H9 (cell line): ENCODE measurements at regions not wholly inside any gene's neighbourhood (a gene's known extent, or its start where the extent isn't known, plus 50 kb on each side); places are given as distances from the start of the nearest gene placed in this dataset.
"Not testable (repeated sequence)": the region's sequence is repeated elsewhere in the genome, so short reads cannot be mapped to it uniquely, and the experiment has no call there.

ENCODE experiments used
- DNase-seq: peaks from one replicate; pipeline ENCODE4 v3.0.0-alpha.2; 2017
- H2AFZ ChIP-seq: one replicate; pipeline ENCODE4 v1.6.1; 2013; ENCODE audit warnings: mild to moderate bottlenecking, low read length, control low read depth, moderate library complexity
- H2AK5ac ChIP-seq: 2 replicates; pipeline ENCODE4 v1.6.1; 2013; ENCODE audit warnings: low read length, control low read depth, mixed read lengths; ENCODE audit not compliant: insufficient read length
- H2BK120ac ChIP-seq: one replicate; pipeline ENCODE4 v1.6.1; 2013; ENCODE audit warnings: low read depth, mild to moderate bottlenecking, low read length, control low read depth, inconsistent platforms; ENCODE audit not compliant: poor library complexity, severe bottlenecking
- H2BK12ac ChIP-seq: 2 replicates; pipeline ENCODE4 v1.6.1; 2013; ENCODE audit warnings: low read length, control low read depth, mixed read lengths, low read depth; ENCODE audit not compliant: insufficient read length
- H2BK15ac ChIP-seq: 2 replicates; pipeline ENCODE4 v1.6.1; 2013; ENCODE audit warnings: low read depth, low read length, control low read depth
- H2BK20ac ChIP-seq: one replicate; pipeline ENCODE4 v1.6.1; 2013; ENCODE audit warnings: low read depth, mild to moderate bottlenecking, low read length, control low read depth, inconsistent platforms; ENCODE audit not compliant: poor library complexity, severe bottlenecking
- H2BK5ac ChIP-seq: 2 replicates; pipeline ENCODE4 v1.6.1; 2013; ENCODE audit warnings: low read length, control low read depth, mixed read lengths; ENCODE audit not compliant: insufficient read length
- H3K14ac ChIP-seq: 2 replicates; pipeline ENCODE4 v1.6.1; 2013; ENCODE audit warnings: low read length, control low read depth; ENCODE audit not compliant: insufficient read depth
- H3K18ac ChIP-seq: 2 replicates; pipeline ENCODE4 v1.6.1; 2013; ENCODE audit warnings: low read depth, mild to moderate bottlenecking, mixed read lengths, low read length, control low read depth; ENCODE audit not compliant: insufficient read length
- H3K23ac ChIP-seq: 2 replicates; pipeline ENCODE4 v1.6.1; 2013; ENCODE audit warnings: low read length, control low read depth, mixed read lengths, low read depth; ENCODE audit not compliant: insufficient read length
- H3K23me2 ChIP-seq: 2 replicates; pipeline ENCODE4 v1.6.1; 2013; ENCODE audit warnings: low read depth, mild to moderate bottlenecking, mixed read lengths, low read length, control low read depth; ENCODE audit not compliant: insufficient read length, poor library complexity, severe bottlenecking
- H3K27ac ChIP-seq: 2 replicates; pipeline ENCODE4 v1.5.1; 2013; ENCODE audit warnings: low read length, control low read depth, mixed read lengths, low read depth; ENCODE audit not compliant: insufficient read length
- H3K27me3 ChIP-seq: 2 replicates; pipeline ENCODE4 v1.6.1; 2013; ENCODE audit warnings: low read length, control low read depth, inconsistent platforms; ENCODE audit not compliant: insufficient read depth
- H3K4ac ChIP-seq: 2 replicates; pipeline ENCODE4 v1.6.1; 2013; ENCODE audit warnings: low read depth, mild to moderate bottlenecking, control low read depth, inconsistent platforms, low read length, moderate library complexity
- H3K4me1 ChIP-seq: 2 replicates; pipeline ENCODE4 v1.6.1; 2013; ENCODE audit warnings: low read length, control low read depth, inconsistent platforms; ENCODE audit not compliant: insufficient read depth
- H3K4me2 ChIP-seq: 2 replicates; pipeline ENCODE4 v1.6.1; 2013; ENCODE audit warnings: low read length, control low read depth, mixed read lengths; ENCODE audit not compliant: insufficient read length, insufficient read depth
- H3K56ac ChIP-seq: 2 replicates; pipeline ENCODE4 v1.6.1; 2013; ENCODE audit warnings: low read depth, mild to moderate bottlenecking, mixed read lengths, low read length, control low read depth; ENCODE audit not compliant: insufficient read length
- H3K79me1 ChIP-seq: 2 replicates; pipeline ENCODE4 v1.6.1; 2013; ENCODE audit warnings: low read depth, mild to moderate bottlenecking, moderate library complexity, low read length, control low read depth, inconsistent platforms; ENCODE audit not compliant: insufficient read depth, poor library complexity, severe bottlenecking
- H3K79me2 ChIP-seq: 2 replicates; pipeline ENCODE4 v1.6.1; 2013; ENCODE audit warnings: low read length, control low read depth, inconsistent platforms; ENCODE audit not compliant: insufficient read depth
- H3K9ac ChIP-seq: 2 replicates; pipeline ENCODE4 v1.6.1; 2013; ENCODE audit warnings: low read length, control low read depth, mixed read lengths; ENCODE audit not compliant: insufficient read length; ENCODE audit errors: extremely low read depth
- H3K9me3 ChIP-seq: one replicate; pipeline ENCODE4 v1.6.1; 2013; ENCODE audit warnings: low read depth, low read length, inconsistent platforms; ENCODE audit not compliant: control insufficient read depth
- H3T11ph ChIP-seq: one replicate; pipeline ENCODE4 v1.6.1; 2013; ENCODE audit warnings: mild to moderate bottlenecking, low read length, control low read depth, inconsistent platforms
- H4K20me1 ChIP-seq: one replicate; pipeline ENCODE4 v1.6.1; 2013; ENCODE audit not compliant: control insufficient read depth, insufficient read length, insufficient read depth
- H4K5ac ChIP-seq: 2 replicates; pipeline ENCODE4 v1.6.1; 2013; ENCODE audit warnings: low read depth, mild to moderate bottlenecking, mixed read lengths, low read length, control low read depth; ENCODE audit not compliant: insufficient read length
- H4K8ac ChIP-seq: replicated peaks from 2 replicates; pipeline ENCODE4 v1.6.1; 2013; ENCODE audit warnings: low read length, control low read depth, mixed read lengths, low read depth; ENCODE audit not compliant: insufficient read length
- H4K91ac ChIP-seq: 2 replicates; pipeline ENCODE4 v1.6.1; 2013; ENCODE audit warnings: low read depth, mild to moderate bottlenecking, moderate library complexity, mixed read lengths, low read length, control low read depth; ENCODE audit not compliant: insufficient read length
- H3K27ac Mint-ChIP-seq, 3 experiments: 2 replicates in 2 of 3; 3 replicates in 1 of 3; pipeline ENCODE4 v1.8.0; 2020 to 2021; ENCODE audit warnings: mixed read lengths in 3 of 3, mild to moderate bottlenecking in 1 of 3, moderate library complexity in 1 of 3
- H3K27me3 Mint-ChIP-seq: 2 replicates; pipeline ENCODE4 v1.8.0; 2021; ENCODE audit warnings: low read depth, mild to moderate bottlenecking, moderate library complexity, mixed read lengths
- H3K36me3 Mint-ChIP-seq, 3 experiments: 2 replicates in 2 of 3; 3 replicates in 1 of 3; pipeline ENCODE4 v1.8.0; 2020 to 2021; ENCODE audit warnings: low read depth in 3 of 3, mixed read lengths in 3 of 3; ENCODE audit not compliant: insufficient read depth in 1 of 3
- H3K4me1 Mint-ChIP-seq, 2 experiments: 2 replicates each; pipeline ENCODE4 v1.8.0; 2020; ENCODE audit warnings: mixed read lengths in 2 of 2
- H3K4me3 Mint-ChIP-seq, 2 experiments: 2 replicates in 1 of 2; 3 replicates in 1 of 2; pipeline ENCODE4 v1.8.0; 2020 to 2021; ENCODE audit warnings: mild to moderate bottlenecking in 2 of 2, mixed read lengths in 2 of 2, moderate library complexity in 1 of 2
- H3K9me3 Mint-ChIP-seq, 2 experiments: 2 replicates in 1 of 2; 3 replicates in 1 of 2; pipeline ENCODE4 v1.8.0; 2020; ENCODE audit warnings: mild to moderate bottlenecking in 2 of 2, mixed read lengths in 2 of 2, moderate library complexity in 1 of 2
- CTCF ChIP-seq: fragments of 200-600 bp; sonication (generic); conservative IDR thresholded peaks from 3 replicates; pipeline ENCODE4 v1.8.0; 2021; ENCODE audit warnings: antibody characterized with exemption, mild to moderate bottlenecking
- WGBS: extraction: QIAGEN DNeasy Blood & Tissue Kit; methylation state at CpG from one replicate; pipeline ENCODE4 v1.1.7; 2013; ENCODE audit warnings: missing lambda C conversion rate, low lambda C conversion rate, mixed read lengths; ENCODE audit not compliant: insufficient read length; ENCODE audit errors: extremely low coverage; 5-methylcytosine and 5-hydroxymethylcytosine counted together

GRCh38 chr1:145545055-145545454 is 62.7 kb upstream of the GPR89A start:
- H3K56ac ChIP-seq: no peak overlapping the region
- no peak overlapping the region for H2BK15ac ChIP-seq
- H3K4ac ChIP-seq: no peak overlapping the region
- no peak overlapping the region for H3K18ac ChIP-seq
- no peak overlapping the region for H2BK20ac ChIP-seq
- no peak overlapping the region for H3K27ac Mint-ChIP-seq
- no peak overlapping the region for H3K23ac ChIP-seq
- H3K9me3 Mint-ChIP-seq: no peaks in the 10 kb centered on the region
- H2BK12ac ChIP-seq: no peak overlapping the region
- no peaks in the 10 kb centered on the region for H3K79me1 ChIP-seq
- no peaks in the 10 kb centered on the region for H3K9me3 ChIP-seq
- no peaks in the 10 kb centered on the region for H3K79me2 ChIP-seq
- H3K4me1 Mint-ChIP-seq: peaks cover 4 to 5% of the 10 kb centered on the region in 2 experiments
- no peak overlapping the region for H2BK120ac ChIP-seq
- no peak for DNase-seq
- H3K36me3 Mint-ChIP-seq: no peaks in the 10 kb centered on the region
- no peak overlapping the region for H2BK5ac ChIP-seq
- H3K4me1 ChIP-seq: no peaks in the 10 kb centered on the region
- no peak overlapping the region for H3K4me3 Mint-ChIP-seq
- H4K8ac ChIP-seq: no peak overlapping the region
- no peak overlapping the region for H3K27ac ChIP-seq
- no peaks in the 10 kb centered on the region for H3K23me2 ChIP-seq
- no CpG with 5 or more reads among the region's 2 CpGs for WGBS
- H2AFZ ChIP-seq: no peak overlapping the region
- H3T11ph ChIP-seq: no peak overlapping the region
- H3K27me3 Mint-ChIP-seq: peaks cover 15% of the 10 kb centered on the region
- H4K20me1 ChIP-seq: no peaks in the 10 kb centered on the region
- H4K91ac ChIP-seq: no peak overlapping the region
- TF ChIP-seq CTCF: no peak
- no peak overlapping the region for H3K14ac ChIP-seq
- H3K9ac ChIP-seq: no peak overlapping the region
- no peak overlapping the region for H2AK5ac ChIP-seq
- H4K5ac ChIP-seq: no peak overlapping the region
- H3K4me2 ChIP-seq: no peak overlapping the region
- H3K27me3 ChIP-seq: no peaks in the 10 kb centered on the region

DNA sequence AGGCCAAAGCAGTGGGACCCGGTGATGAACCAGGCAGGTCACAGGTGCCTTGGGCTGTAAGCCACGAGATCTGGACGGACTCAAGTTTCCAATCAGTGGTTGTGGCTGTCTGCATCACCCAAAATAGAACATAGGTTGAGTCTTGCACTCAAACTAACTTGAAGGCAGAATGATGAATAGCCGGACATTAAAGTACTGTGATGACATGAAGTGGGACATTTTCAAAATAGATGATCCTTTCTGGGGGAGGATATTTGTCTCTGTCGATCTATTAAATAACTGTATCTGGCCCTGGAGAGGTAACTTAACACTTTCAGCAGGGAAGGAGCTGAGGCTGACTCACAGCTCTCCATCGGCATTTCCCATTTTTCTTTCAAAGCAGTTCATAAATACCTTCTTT is 66.1 kb upstream of the GPR89A start:
- H3K56ac ChIP-seq, H2BK12ac ChIP-seq, H4K91ac ChIP-seq, H3K27me3 ChIP-seq, H3K14ac ChIP-seq, H3K23ac ChIP-seq, H4K8ac ChIP-seq, H3T11ph ChIP-seq, H3K4ac ChIP-seq, H3K9me3 Mint-ChIP-seq, H3K9me3 ChIP-seq, DNase-seq, H3K4me1 ChIP-seq, H4K20me1 ChIP-seq, H3K79me2 ChIP-seq, H3K23me2 ChIP-seq, H3K27ac Mint-ChIP-seq, H3K79me1 ChIP-seq, H2AK5ac ChIP-seq, H3K27ac ChIP-seq, H3K4me2 ChIP-seq, H3K9ac ChIP-seq, H2AFZ ChIP-seq, H2BK5ac ChIP-seq, H2BK15ac ChIP-seq, H3K4me1 Mint-ChIP-seq, H4K5ac ChIP-seq, H3K18ac ChIP-seq, H3K36me3 Mint-ChIP-seq, H2BK120ac ChIP-seq, H2BK20ac ChIP-seq, H3K4me3 Mint-ChIP-seq: not testable (repeated sequence)
- peaks cover 15% of the 10 kb centered on the region for H3K27me3 Mint-ChIP-seq
- no CpG with 5 or more reads among the region's 6 CpGs for WGBS
